ENCODE measurements at regions not wholly inside any gene's neighbourhood (a gene's known extent, or its start where the extent isn't known, plus 50 kb on each side); places are given as distances from the start of the nearest gene placed in this dataset.

GRCh38 chr6:98092331-98092730 lies 742.0 kb upstream of the POU3F2 start:
- CTCF ChIA-PET, result no interaction called here
- H3K27me3 ChIP-seq (ENCODE audit: insufficient read depth), result no peaks in the 10 kb centered on the region

GRCh38 chr6:98094696-98095095 lies 739.7 kb upstream of the POU3F2 start:
- H3K27me3 ChIP-seq (ENCODE audit: insufficient read depth), result no peaks in the 10 kb centered on the region
- H3K4me1 ChIP-seq (ENCODE audit: control insufficient read depth in 1 of 2, insufficient read depth in 2 of 2, low read depth in 1 of 2, low read length in 1 of 2), result no peaks in the 10 kb centered on the region
- no peak overlapping the region for H3K9ac ChIP-seq
- WGBS (ENCODE audit: low lambda C conversion rate), result 48% methylated on average over 4 of the region's 4 CpGs
- ChIA-PET CTCF (no interaction called here), POLR2A (no interaction called here)
- H3K9me3 ChIP-seq, result no peaks in the 10 kb centered on the region
- no peaks in the 10 kb centered on the region for H3K36me3 ChIP-seq (replicated peaks in 1 of 2; ENCODE audit: control insufficient read depth in 1 of 2, insufficient read depth in 2 of 2, low read length in 1 of 2)
- no peak overlapping the region for H3K4me3 ChIP-seq (ENCODE audit: low read depth in 2 of 2, low read length in 1 of 2)
- no peak overlapping the region for H3K4me2 ChIP-seq
- H4K20me1 ChIP-seq (ENCODE audit: insufficient read depth), result no peaks in the 10 kb centered on the region
- peaks cover 4% of the 10 kb centered on the region for H3F3A ChIP-seq (replicated peaks; ENCODE audit: insufficient read depth)
- H3K79me2 ChIP-seq (ENCODE audit: insufficient read depth), result no peaks in the 10 kb centered on the region
- no peaks in the 10 kb centered on the region for H3K9me2 ChIP-seq
- TF ChIP-seq RAD21 (IDR thresholded peaks at IDR 0.05; ENCODE audit: low read length), result no peak
- no peak for TF ChIP-seq USF1 (IDR thresholded peaks at IDR 0.05; ENCODE audit: borderline replicate concordance, low read depth)
- TF ChIP-seq JUND (IDR thresholded peaks at IDR 0.05), result no peak
- no peak for TF ChIP-seq FOXM1 (IDR thresholded peaks at IDR 0.05; ENCODE audit: low read depth)
- TF ChIP-seq MXI1 (IDR thresholded peaks at IDR 0.05; ENCODE audit: low read depth, low read length), result no peak
- TF ChIP-seq RCOR1 (IDR thresholded peaks at IDR 0.05; ENCODE audit: low read length), result no peak
- TF ChIP-seq TAF1 (IDR thresholded peaks at IDR 0.05; ENCODE audit: borderline replicate concordance, low read depth, low read length), result no peak
- no peak for TF ChIP-seq YY1 (IDR thresholded peaks at IDR 0.05; ENCODE audit: low read depth)
- H3K27ac ChIP-seq (ENCODE audit: low read depth in 2 of 2, low read length in 1 of 2), result no peak overlapping the region
- no peak overlapping the region for H2AFZ ChIP-seq (ENCODE audit: low read depth)
- DNase-seq, result no peak

More at GRCh38 chr6:98092331-98092730, 742.0 kb upstream of the POU3F2 start:
- Histone ChIP-seq H3K27ac (ENCODE audit: low read depth in 2 of 2, low read length in 1 of 2) (no peak overlapping the region), H4K20me1 (ENCODE audit: insufficient read depth) (no peaks in the 10 kb centered on the region), H3K4me3 (ENCODE audit: low read depth in 2 of 2, low read length in 1 of 2) (no peak overlapping the region), H2AFZ (ENCODE audit: low read depth) (no peak overlapping the region), H3F3A (replicated peaks; ENCODE audit: insufficient read depth) (no peaks in the 10 kb centered on the region), H3K9ac (no peak overlapping the region), H3K4me2 (no peak overlapping the region), H3K9me3 (no peaks in the 10 kb centered on the region), H3K79me2 (ENCODE audit: insufficient read depth) (no peaks in the 10 kb centered on the region), H3K4me1 (ENCODE audit: control insufficient read depth in 1 of 2, insufficient read depth in 2 of 2, low read depth in 1 of 2, low read length in 1 of 2) (no peaks in the 10 kb centered on the region), H3K36me3 (replicated peaks in 1 of 2; ENCODE audit: control insufficient read depth in 1 of 2, insufficient read depth in 2 of 2, low read length in 1 of 2) (no peaks in the 10 kb centered on the region), H3K9me2 (no peaks in the 10 kb centered on the region)
- no peak for DNase-seq
- 33% methylated on average over 2 of the region's 2 CpGs for WGBS (ENCODE audit: low lambda C conversion rate)
- TF ChIP-seq GABPA (IDR thresholded peaks at IDR 0.05; ENCODE audit: low read depth) (no peak), MEF2A (IDR thresholded peaks at IDR 0.05; ENCODE audit: borderline replicate concordance, low read depth) (no peak), MAX (IDR thresholded peaks at IDR 0.05; ENCODE audit: low read depth) (no peak), EZH2phosphoT487 (IDR thresholded peaks at IDR 0.05; ENCODE audit: borderline replicate concordance, low read depth) (no peak), YY1 (IDR thresholded peaks at IDR 0.05; ENCODE audit: low read depth) (no peak), USF1 (IDR thresholded peaks at IDR 0.05; ENCODE audit: borderline replicate concordance, low read depth) (no peak), NRF1 (IDR thresholded peaks at IDR 0.05; ENCODE audit: low read depth, low read length) (no peak), FOXJ3 (CRISPR knock-in tag; IDR thresholded peaks at IDR 0.05) (no peak), IRF3 (IDR thresholded peaks at IDR 0.05; ENCODE audit: low read depth, low read length) (no peak)
- POLR2A ChIA-PET, result no interaction called here
